ENCODE measurements at regions not wholly inside any gene's neighbourhood (a gene's known extent, or its start where the extent isn't known, plus 50 kb on each side); places are given as distances from the start of the nearest gene placed in this dataset.

DNA sequence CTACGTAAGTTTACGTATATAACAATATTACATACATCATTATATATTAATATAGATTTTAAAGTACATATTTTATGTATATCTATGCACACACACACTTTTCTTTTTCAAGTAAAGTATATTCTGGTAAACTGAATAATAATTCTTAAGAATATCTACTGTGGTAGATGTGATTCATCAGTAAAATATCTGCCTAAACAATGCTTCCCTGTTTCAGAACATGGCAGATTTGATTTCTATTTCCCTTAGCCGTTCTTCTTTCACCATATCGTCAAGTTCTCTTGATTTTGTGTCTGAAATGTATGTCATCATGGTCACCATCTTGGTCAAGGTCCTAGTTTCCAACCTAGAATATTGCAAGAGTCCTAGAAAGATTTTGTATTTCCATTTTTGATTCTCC, 195.6 kb downstream of the HDGFL1 start:
- no peak for TF ChIP-seq CTCF (IDR thresholded peaks at IDR 0.05; ENCODE audit: poor library complexity)
- TF ChIP-seq EZH2 (IDR thresholded peaks at IDR 0.05; ENCODE audit: borderline replicate concordance) = no peak
